ENCODE measurements at regions not wholly inside any gene's neighbourhood (a gene's known extent, or its start where the extent isn't known, plus 50 kb on each side); places are given as distances from the start of the nearest gene placed in this dataset.

DNA sequence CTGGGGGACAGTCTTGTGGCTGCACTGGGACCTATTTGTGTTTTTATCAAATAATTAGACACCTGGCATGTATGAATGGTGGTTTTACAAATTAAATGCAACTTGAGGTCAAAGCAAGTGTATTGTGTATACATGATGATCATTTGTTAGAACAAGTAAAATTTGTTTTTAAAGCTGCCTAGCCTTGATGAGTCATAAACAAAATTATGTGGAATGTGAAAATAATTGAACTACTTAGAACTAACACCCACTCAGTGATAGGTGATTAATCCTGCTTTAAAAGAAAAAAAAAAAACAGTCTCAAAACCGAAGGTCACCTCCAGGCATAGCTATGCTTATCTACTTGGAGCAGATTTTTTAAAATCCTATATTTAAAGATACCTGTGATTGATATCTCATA, 770.3 kb upstream of the SLITRK5 start:
- Histone ChIP-seq H3K36me3 (replicated peaks in 1 of 2; ENCODE audit: control insufficient read depth in 1 of 2, insufficient read depth in 2 of 2, low read length in 2 of 2) (no peaks in the 10 kb centered on the region), H3K9me3 (ENCODE audit: low read length) (no peaks in the 10 kb centered on the region), H3K27ac (ENCODE audit: extremely low read length, insufficient read depth, low read length) (no peak overlapping the region), H3K4me1 (ENCODE audit: insufficient read depth, low read length) (no peaks in the 10 kb centered on the region), H3K27me3 (ENCODE audit: control insufficient read depth in 1 of 2, insufficient read depth in 2 of 2, low read length in 2 of 2) (no peaks in the 10 kb centered on the region), H4K20me1 (ENCODE audit: insufficient read depth, low read length) (no peaks in the 10 kb centered on the region), H3K4me3 (replicated peaks in 1 of 3; ENCODE audit: insufficient read depth in 1 of 3, low read depth in 2 of 3, low read length in 3 of 3) (no peak overlapping the region), H3K4me2 (ENCODE audit: low read depth, low read length) (no peak overlapping the region), H3K9ac (ENCODE audit: insufficient read depth, low read depth, low read length) (no peak overlapping the region), H3K79me2 (ENCODE audit: insufficient read depth, low read length) (no peaks in the 10 kb centered on the region), H2AFZ (ENCODE audit: low read length) (no peak overlapping the region)
- CTCF ChIA-PET (ENCODE audit: low intra/inter-chr PET ratio, low total read pairs), result no interaction called here
- POLR2A ChIA-PET, result no interaction called here
- no TSS peak for BruUV-seq (replicated peaks)
- no peak for DNase-seq (ENCODE audit: low spot score)
- intact Hi-C loops (cut with micrococcal nuclease; ENCODE audit: unreplicated experiment) (no loop called here), in situ Hi-C loops (cut with HindIII; ENCODE audit: extremely low pct_ligation_motif_present, low pct_unique_long_range_greater_than_20kb) (no loop called here)
- WGBS (ENCODE audit: low lambda C conversion rate), result 3% methylated on average over 1 of the region's 1 CpG
- no peak for ATAC-seq
- no peak for FAIRE-seq
- TF ChIP-seq ZNF20 (CRISPR knock-in tag; IDR thresholded peaks at IDR 0.05) (no peak), ZFX (CRISPR knock-in tag; IDR thresholded peaks at IDR 0.05; ENCODE audit: low read depth) (no peak), ZNF530 (CRISPR knock-in tag; IDR thresholded peaks at IDR 0.05; ENCODE audit: low read depth) (no peak), PLRG1 (conservative IDR thresholded peaks at IDR 0.05) (no peak), ZBTB21 (CRISPR knock-in tag; IDR thresholded peaks at IDR 0.05) (no peak), ZNF788 (CRISPR knock-in tag; IDR thresholded peaks at IDR 0.05; ENCODE audit: borderline replicate concordance) (no peak), ZNF816 (CRISPR knock-in tag; IDR thresholded peaks at IDR 0.05; ENCODE audit: borderline replicate concordance) (no peak), YY1 (IDR thresholded peaks at IDR 0.05; ENCODE audit: insufficient read depth, insufficient replicate concordance, low read depth, low read length) (no peak), ZFP37 (CRISPR knock-in tag; IDR thresholded peaks at IDR 0.05; ENCODE audit: borderline replicate concordance) (no peak), CREB3 (CRISPR knock-in tag; IDR thresholded peaks at IDR 0.05) (no peak), ZNF629 (CRISPR knock-in tag; conservative IDR thresholded peaks at IDR 0.05) (no peak)
- TF ChIP-seq, protein P1, sequence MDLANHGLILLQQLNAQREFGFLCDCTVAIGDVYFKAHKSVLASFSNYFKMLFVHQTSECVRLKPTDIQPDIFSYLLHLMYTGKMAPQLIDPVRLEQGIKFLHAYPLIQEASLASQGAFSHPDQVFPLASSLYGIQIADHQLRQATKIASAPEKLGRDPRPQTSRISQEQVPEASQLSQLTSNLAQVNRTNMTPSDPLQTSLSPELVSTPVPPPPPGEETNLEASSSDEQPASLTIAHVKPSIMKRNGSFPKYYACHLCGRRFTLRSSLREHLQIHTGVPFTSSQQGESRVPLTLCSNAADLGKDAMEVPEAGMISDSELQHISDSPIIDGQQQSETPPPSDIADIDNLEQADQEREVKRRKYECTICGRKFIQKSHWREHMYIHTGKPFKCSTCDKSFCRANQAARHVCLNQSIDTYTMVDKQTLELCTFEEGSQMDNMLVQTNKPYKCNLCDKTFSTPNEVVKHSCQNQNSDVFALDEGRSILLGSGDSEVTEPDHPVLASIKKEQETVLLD (CRISPR knock-in tag; IDR thresholded peaks at IDR 0.05; ENCODE audit: low read depth), result no peak
- TF ChIP-seq, protein P2, sequence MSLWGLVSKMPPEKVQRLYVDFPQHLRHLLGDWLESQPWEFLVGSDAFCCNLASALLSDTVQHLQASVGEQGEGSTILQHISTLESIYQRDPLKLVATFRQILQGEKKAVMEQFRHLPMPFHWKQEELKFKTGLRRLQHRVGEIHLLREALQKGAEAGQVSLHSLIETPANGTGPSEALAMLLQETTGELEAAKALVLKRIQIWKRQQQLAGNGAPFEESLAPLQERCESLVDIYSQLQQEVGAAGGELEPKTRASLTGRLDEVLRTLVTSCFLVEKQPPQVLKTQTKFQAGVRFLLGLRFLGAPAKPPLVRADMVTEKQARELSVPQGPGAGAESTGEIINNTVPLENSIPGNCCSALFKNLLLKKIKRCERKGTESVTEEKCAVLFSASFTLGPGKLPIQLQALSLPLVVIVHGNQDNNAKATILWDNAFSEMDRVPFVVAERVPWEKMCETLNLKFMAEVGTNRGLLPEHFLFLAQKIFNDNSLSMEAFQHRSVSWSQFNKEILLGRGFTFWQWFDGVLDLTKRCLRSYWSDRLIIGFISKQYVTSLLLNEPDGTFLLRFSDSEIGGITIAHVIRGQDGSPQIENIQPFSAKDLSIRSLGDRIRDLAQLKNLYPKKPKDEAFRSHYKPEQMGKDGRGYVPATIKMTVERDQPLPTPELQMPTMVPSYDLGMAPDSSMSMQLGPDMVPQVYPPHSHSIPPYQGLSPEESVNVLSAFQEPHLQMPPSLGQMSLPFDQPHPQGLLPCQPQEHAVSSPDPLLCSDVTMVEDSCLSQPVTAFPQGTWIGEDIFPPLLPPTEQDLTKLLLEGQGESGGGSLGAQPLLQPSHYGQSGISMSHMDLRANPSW (CRISPR knock-in tag; IDR thresholded peaks at IDR 0.05; ENCODE audit: borderline replicate concordance), result no peak
- TF ChIP-seq, protein P3, sequence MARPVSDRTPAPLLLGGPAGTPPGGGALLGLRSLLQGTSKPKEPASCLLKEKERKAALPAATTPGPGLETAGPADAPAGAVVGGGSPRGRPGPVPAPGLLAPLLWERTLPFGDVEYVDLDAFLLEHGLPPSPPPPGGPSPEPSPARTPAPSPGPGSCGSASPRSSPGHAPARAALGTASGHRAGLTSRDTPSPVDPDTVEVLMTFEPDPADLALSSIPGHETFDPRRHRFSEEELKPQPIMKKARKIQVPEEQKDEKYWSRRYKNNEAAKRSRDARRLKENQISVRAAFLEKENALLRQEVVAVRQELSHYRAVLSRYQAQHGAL (CRISPR knock-in tag; IDR thresholded peaks at IDR 0.05; ENCODE audit: not compliant biosample characterization), result no peak
- TF ChIP-seq, protein P4, sequence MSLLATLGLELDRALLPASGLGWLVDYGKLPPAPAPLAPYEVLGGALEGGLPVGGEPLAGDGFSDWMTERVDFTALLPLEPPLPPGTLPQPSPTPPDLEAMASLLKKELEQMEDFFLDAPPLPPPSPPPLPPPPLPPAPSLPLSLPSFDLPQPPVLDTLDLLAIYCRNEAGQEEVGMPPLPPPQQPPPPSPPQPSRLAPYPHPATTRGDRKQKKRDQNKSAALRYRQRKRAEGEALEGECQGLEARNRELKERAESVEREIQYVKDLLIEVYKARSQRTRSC (CRISPR knock-in tag; IDR thresholded peaks at IDR 0.05; ENCODE audit: low read depth), result no peak

All from HepG2 (cell line).